Pancreas (tissue), 10 donors: ENCODE measurements at regions not wholly inside any gene's neighbourhood (a gene's known extent, or its start where the extent isn't known, plus 50 kb on each side); places are given as distances from the start of the nearest gene placed in this dataset.
"Not testable (repeated sequence)": the region's sequence is repeated elsewhere in the genome, so short reads cannot be mapped to it uniquely, and the experiment has no call there.

Source experiments
- ATAC-seq, 4 donors: fragments of 200-7000 bp; cut with Tn5 transposase; one replicate each; pipeline versions ENCODE4 v1.8.0 to v1.9.1; 2020; ENCODE audit warnings: mild to moderate bottlenecking in 4 of 4, moderate library complexity in 4 of 4
- DNase-seq, 6 donors: peaks; one replicate each; pipeline ENCODE4 v3.0.0-alpha.2; 2020
- FAIRE-seq: peaks from 2 replicates; lab custom pipeline; 2012; peaks lifted over from hg19 to GRCh38; lab: Jason Lieb, UNC
- H3K27ac ChIP-seq, 4 donors: fragments of 200-600 bp; sonication (generic); 1 replicate in 3 of 4; 2 replicates in 1 of 4; pipeline versions ENCODE4 v1.5.0 to v1.8.0; 2020
- H3K27me3 ChIP-seq, 4 donors: fragments of 200-600 bp; one replicate each; pipeline ENCODE4 v1.8.0; 2021
- H3K36me3 ChIP-seq, 3 donors: fragments of 200-600 bp; sonication (generic) in 1 of 3; one replicate each; pipeline versions ENCODE4 v1.5.0 to v1.8.0; 2020 to 2021
- H3K4me1 ChIP-seq, 3 donors: fragments of 200-600 bp; one replicate each; pipeline ENCODE4 v1.8.0; 2021
- H3K4me3 ChIP-seq, 4 donors: fragments of 200-600 bp; sonication (generic) in 2 of 4; one replicate each; pipeline versions ENCODE4 v1.5.0 to v1.8.0; 2020 to 2021
- H3K9me3 ChIP-seq, 4 donors: fragments of 200-600 bp; one replicate each; pipeline ENCODE4 v1.8.0; 2021
- WGBS, 2 donors: extraction: QIAGEN DNeasy Blood & Tissue Kit; methylation state at CpG; one replicate each; pipeline ENCODE4 v1.1.7; 2013; 5-methylcytosine and 5-hydroxymethylcytosine counted together
- intact Hi-C, 3 donors: fragments of 100-400 bp; cut with DNase I; formaldehyde crosslinking; loops; one replicate each; pipeline versions ENCODE4 v1.11.1 to v1.14.2; 2022
- TF ChIP-seq, protein P1 (sequence below), 4 donors: fragments of 200-600 bp; sonication (generic) in 3 of 4; IDR thresholded peaks; one replicate each; pipeline versions ENCODE4 v1.5.0 to v1.8.0; 2021; ENCODE audit warnings: antibody characterized with exemption in 4 of 4
- donor health status: healthy with polysubstance abuse.
- donor health status: DM: no; HTN: no; CAD: no; lungs with moderate emphysema.
- donor health status: DM: no; HTN: no; CAD: no.
- donor health status: control.
- donor health status: control.
- donor health status: Bipolar disorder and iron deficiency.
- donor health status: DM: yes; HTN: yes; CAD: no.
- donor health status: DM: no; HTN: no; CAD: no.
- donor health status: DM: no; HTN: no; CAD: no.
- donor health status: DM: yes; HTN: yes; CAD: no.

DNA sequence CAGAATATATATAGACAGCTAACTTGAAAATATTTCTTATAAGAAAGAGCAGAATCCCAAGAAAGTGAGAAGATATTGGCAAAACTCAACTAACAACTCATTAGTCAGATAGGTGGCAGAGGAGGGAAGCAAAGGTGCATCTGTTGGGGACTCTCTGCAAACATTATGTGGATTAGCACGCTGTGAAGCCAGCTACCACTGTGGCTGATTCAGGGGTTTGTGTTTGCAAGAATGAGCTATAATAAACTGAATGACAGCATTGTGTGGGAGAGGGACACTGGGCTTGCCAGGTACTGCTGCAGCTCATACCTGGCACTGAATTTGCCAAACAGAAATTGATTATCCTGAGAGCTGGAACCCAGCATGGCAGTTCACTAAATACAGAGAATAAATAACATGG, 170.3 kb upstream of the MINDY3 start:
- TF ChIP-seq, protein P1, sequence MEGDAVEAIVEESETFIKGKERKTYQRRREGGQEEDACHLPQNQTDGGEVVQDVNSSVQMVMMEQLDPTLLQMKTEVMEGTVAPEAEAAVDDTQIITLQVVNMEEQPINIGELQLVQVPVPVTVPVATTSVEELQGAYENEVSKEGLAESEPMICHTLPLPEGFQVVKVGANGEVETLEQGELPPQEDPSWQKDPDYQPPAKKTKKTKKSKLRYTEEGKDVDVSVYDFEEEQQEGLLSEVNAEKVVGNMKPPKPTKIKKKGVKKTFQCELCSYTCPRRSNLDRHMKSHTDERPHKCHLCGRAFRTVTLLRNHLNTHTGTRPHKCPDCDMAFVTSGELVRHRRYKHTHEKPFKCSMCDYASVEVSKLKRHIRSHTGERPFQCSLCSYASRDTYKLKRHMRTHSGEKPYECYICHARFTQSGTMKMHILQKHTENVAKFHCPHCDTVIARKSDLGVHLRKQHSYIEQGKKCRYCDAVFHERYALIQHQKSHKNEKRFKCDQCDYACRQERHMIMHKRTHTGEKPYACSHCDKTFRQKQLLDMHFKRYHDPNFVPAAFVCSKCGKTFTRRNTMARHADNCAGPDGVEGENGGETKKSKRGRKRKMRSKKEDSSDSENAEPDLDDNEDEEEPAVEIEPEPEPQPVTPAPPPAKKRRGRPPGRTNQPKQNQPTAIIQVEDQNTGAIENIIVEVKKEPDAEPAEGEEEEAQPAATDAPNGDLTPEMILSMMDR (IDR thresholded peaks at IDR 0.05) = no peak
- intact Hi-C loops = no loop called here
- no peak overlapping the region for H3K4me3 ChIP-seq
- ATAC-seq = no peak
- DNase-seq = no peak
- WGBS, 2 donors = 10 to 24% methylated on average over 1 of the region's 1 CpG
- no peaks in the 10 kb centered on the region for H3K27me3 ChIP-seq
- no peak for FAIRE-seq
- H3K27ac ChIP-seq = no peak overlapping the region
- no peaks in the 10 kb centered on the region for H3K36me3 ChIP-seq
- no peaks in the 10 kb centered on the region for H3K4me1 ChIP-seq
- H3K9me3 ChIP-seq = no peaks in the 10 kb centered on the region

DNA sequence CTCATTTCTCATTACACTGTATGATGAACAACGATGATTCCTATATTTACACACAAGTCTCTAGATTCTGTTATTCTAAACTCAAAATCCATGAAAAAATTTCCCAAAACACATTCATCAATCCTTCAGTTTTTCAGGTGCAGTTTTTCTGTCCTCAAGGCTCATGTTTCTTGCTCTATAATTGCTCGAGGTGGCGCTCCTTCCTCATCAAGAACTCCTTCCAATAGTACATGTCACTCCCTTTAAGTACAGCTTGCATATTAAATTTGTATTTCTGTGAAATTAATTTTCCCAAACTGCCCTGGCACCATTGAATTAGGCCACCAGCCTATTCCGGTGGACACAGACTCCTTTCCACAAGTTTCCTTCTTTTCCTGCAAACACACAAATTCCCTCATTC, 188.7 kb upstream of the MINDY3 start:
- H3K27ac ChIP-seq = no peak overlapping the region
- DNase-seq = no peak
- H3K36me3 ChIP-seq = no peaks in the 10 kb centered on the region
- ATAC-seq = no peak
- intact Hi-C loops = no loop called here
- H3K4me3 ChIP-seq = no peak overlapping the region
- FAIRE-seq = no peak
- TF ChIP-seq, protein P1 (IDR thresholded peaks at IDR 0.05) = no peak
- no peaks in the 10 kb centered on the region for H3K4me1 ChIP-seq
- WGBS, 2 donors = 68 to 81% methylated on average over 4 of the region's 4 CpGs
- no peaks in the 10 kb centered on the region for H3K27me3 ChIP-seq
- no peaks in the 10 kb centered on the region for H3K9me3 ChIP-seq

DNA sequence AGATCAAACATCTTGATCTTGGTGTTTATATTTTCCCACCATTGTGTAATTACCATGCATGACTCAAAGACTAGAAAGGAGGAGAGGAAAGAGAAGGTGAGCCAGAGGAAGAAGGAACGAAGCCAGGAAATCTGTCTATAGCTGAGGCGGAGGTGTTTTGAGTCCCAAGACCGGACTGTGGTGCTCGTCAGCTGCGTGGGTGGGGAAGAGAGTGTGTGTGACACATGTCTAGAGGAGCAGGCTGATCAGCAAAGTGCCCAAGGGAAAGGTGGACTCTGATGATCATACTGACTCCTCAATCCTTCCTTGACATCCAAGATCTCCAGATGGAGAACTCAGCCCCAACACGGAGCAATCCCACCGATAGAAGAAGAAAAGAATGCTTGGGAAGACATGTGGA, 189.5 kb upstream of the MINDY3 start:
- Histone ChIP-seq H3K4me3 (no peak overlapping the region), H3K4me1 (no peaks in the 10 kb centered on the region), H3K27me3 (no peaks in the 10 kb centered on the region), H3K27ac (no peak overlapping the region), H3K36me3 (no peaks in the 10 kb centered on the region), H3K9me3 (no peaks in the 10 kb centered on the region)
- FAIRE-seq (no peak), ATAC-seq (no peak), DNase-seq (no peak)
- TF ChIP-seq, protein P1 (IDR thresholded peaks at IDR 0.05) = no peak
- intact Hi-C loops = no loop called here
- WGBS, 2 donors = 69 to 77% methylated on average over 7 of the region's 7 CpGs

DNA sequence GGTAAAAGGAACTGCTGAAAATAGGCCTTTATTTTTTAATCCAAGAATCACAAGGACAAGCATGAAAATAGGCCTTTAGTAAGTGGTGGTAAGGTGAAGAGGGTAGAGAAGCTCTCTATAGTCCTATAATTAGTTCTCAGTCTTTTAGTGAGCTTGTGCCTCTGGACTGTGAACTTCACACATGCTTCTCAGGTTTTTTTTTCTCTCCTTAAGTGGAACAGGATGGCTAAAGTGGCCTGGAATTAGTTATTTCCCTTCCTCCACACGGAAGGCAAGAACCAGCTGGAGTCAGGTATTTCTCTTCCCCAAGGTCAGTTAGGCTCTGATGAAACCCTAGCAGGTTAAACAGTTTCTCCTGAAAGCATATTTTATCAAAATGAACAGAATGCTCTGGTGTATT, 203.0 kb upstream of the MINDY3 start:
- Histone ChIP-seq H3K27ac (no peak overlapping the region), H3K4me3 (no peak overlapping the region), H3K9me3 (no peaks in the 10 kb centered on the region), H3K27me3 (no peaks in the 10 kb centered on the region), H3K4me1 (no peaks in the 10 kb centered on the region), H3K36me3 (no peaks in the 10 kb centered on the region)
- TF ChIP-seq, protein P1 (IDR thresholded peaks at IDR 0.05) = no peak
- intact Hi-C loops = no loop called here
- 3 to 5% methylated on average over 1 of the region's 1 CpG for WGBS, 2 donors
- no peak for ATAC-seq
- DNase-seq = no peak
- FAIRE-seq = no peak

DNA sequence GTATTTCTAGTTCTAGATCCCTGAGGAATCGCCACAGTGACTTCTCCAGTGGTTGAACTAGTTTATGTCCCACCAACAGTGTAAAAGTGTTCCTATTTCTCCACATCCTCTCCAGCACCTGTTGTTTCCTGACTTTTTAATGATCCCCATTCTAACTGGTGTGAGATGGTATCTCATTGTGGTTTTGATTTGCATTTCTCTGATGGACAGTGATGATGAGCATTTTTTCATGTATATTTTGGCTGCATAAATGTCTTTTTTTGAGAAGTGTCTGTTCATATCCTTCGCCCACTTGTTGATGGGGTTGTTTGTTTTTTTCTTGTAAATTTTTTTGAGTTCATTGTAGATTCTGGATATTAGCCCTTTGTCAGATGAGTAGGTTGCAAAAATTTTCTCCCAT, 223.2 kb upstream of the MINDY3 start:
- WGBS, 2 donors = 57 to 68% methylated on average over 2 of the region's 2 CpGs
- intact Hi-C loops, H3K9me3 ChIP-seq, H3K36me3 ChIP-seq, FAIRE-seq, H3K27ac ChIP-seq, ATAC-seq, H3K4me1 ChIP-seq, H3K4me3 ChIP-seq, DNase-seq, H3K27me3 ChIP-seq: not testable (repeated sequence)

DNA sequence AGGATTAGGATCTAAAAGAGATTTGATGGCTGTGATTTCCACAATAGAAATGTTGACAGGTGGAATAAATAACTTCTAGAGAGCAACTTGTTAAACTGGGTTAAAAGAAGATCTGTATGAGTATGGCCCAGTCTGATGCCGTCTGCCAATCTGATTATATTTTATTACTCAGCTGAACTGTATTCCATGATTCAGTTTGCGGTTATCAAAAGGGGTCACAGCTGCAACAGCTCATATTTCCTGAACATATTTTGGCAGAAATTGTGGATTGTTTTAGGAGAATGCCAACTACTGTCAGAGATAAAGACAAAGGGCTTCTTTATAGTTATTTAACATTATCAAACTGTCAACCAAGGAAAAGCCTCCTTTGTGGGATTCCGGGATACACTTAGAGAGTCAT, 244.8 kb upstream of the MINDY3 start:
- DNase-seq (no peak), FAIRE-seq (no peak), ATAC-seq (no peak)
- intact Hi-C loops = no loop called here
- H3K4me3 ChIP-seq = no peak overlapping the region
- no peaks in the 10 kb centered on the region for H3K27me3 ChIP-seq
- 69 to 74% methylated on average over 3 of the region's 3 CpGs for WGBS, 2 donors
- H3K9me3 ChIP-seq = no peaks in the 10 kb centered on the region
- H3K36me3 ChIP-seq = no peaks in the 10 kb centered on the region
- H3K4me1 ChIP-seq = no peaks in the 10 kb centered on the region
- H3K27ac ChIP-seq = no peak overlapping the region
- TF ChIP-seq, protein P1 (IDR thresholded peaks at IDR 0.05) = no peak
